SHP77 (cell line): ENCODE measurements at regions not wholly inside any gene's neighbourhood (a gene's known extent, or its start where the extent isn't known, plus 50 kb on each side); places are given as distances from the start of the nearest gene placed in this dataset.
A peak's percentile ranks its signal among the peaks of the same experiment; 100 is the strongest.

Source experiments
- DNase-seq, 2 experiments: peaks; one replicate each; lab custom pipeline; 2025; lab: John Stamatoyannopoulos, UW

- no peak for DNase-seq
Observed at GRCh38 chr12:24759155-24759554, 189.7 kb downstream of the BCAT1 start.

DNA sequence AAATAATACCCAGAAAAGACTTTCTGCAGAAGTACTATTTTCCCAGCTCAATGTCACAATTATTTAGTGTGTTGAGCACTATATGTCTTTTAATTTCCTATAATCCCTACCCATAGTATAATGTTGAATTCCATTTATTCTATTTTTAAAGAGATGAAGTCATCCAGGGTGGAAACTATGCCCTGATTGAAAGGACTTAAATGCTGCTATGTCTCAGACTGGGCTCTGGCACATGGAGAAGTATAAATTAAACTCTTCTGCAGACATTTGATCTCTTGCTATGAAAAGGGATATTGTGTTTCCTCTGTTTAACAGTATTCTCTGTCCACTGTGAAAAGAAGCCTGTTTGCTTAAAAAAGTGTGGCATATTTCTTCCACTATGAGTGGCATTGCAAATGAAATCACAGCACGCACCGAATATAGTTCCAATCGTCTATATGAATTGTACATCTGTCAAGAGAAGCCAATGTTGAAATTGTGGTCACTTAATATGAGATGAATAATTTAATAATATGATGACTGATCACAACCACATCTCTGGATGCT, 192.3 kb downstream of the BCAT1 start:
- no peak for DNase-seq

DNA sequence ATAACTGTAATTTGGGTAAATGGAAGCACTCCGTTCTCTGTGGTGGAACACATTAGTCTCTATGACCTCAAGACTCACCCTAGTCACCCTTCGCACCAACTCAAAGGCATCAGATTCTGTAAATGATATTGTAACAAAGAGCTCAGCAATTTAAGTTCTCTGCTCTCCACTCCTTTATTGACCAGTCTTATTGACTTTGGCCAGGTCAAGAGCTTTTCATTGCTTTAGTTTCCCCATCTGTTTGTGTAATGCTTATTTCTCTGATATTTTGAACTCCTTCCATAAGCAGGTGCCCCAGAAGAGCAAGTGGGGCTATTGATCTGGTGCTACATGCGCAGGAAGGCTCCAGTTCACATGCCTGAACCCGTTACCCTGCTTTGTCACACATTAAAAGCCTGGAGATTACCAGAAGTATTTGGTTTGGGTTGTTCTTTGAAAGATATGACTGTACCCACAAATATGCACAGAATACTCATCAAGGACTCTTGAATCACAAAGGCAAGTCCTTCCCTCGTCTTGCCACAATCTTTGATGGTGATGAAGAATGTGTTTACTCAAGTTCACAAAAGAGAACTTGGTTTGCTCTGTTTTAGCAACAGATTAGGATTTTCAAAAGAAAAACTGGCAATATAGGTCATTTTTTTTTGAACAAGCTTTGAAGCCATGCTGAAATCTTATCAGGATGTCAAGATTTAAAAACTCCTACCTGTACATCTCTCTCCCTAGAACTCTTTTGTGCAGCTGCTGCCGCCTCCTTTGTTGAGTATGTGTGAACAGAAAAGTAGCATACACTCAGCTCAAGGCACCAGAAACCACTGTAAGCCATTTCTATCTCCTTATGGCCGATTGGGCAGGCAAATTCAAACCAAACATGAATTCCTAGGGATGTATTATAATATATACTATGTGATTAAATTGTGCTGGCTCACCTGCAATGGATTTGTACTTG, 193.9 kb downstream of the BCAT1 start:
- no peak for DNase-seq

GRCh38 chr12:24752763-24753462, 196.0 kb downstream of the BCAT1 start:
- DNase-seq: no peak

DNA sequence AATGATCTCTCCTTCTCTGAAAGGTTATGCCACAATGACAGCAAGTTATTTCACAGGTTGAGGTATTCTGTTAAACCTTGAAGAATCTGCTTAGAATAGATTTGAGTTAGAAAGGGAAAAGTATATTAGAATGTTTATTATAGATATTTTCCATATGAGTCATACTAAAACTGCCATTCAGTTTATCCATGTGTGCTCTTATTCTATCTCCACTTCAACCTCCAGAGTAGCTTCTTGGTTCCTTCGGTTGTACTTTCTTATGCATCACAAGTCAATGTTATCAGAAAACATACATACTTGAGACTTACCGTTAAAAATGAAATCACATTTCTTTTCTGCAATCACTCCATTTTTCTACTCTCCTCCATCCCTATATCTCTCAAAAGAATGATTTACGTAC, 197.7 kb downstream of the BCAT1 start:
- no peak for DNase-seq

DNA sequence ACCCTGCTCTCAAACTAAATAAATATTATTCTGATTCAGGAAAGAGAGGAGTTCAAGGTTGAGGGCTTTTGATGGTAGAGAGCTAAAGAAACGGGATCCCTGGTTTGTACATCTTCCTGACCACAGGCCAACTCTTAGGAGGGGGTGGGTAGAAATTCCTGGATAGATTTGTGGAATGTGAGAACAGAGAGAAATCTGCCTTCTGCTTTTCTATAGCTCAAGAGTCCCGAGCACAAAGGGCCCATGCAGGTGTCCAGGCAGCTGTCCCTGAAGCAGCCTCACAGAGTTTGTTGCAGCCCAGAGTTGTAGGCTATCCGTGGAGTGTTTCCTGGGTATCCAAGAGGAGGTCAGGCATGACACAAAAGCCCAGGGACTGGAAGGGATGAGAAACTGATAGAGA, 198.6 kb downstream of the BCAT1 start:
- no peak for DNase-seq

- DNase-seq: no peak
Observed at GRCh38 chr12:24749171-24749570, 199.7 kb downstream of the BCAT1 start.

- no peak for DNase-seq
Observed at GRCh38 chr12:24748326-24748725, 200.6 kb downstream of the BCAT1 start.

DNA sequence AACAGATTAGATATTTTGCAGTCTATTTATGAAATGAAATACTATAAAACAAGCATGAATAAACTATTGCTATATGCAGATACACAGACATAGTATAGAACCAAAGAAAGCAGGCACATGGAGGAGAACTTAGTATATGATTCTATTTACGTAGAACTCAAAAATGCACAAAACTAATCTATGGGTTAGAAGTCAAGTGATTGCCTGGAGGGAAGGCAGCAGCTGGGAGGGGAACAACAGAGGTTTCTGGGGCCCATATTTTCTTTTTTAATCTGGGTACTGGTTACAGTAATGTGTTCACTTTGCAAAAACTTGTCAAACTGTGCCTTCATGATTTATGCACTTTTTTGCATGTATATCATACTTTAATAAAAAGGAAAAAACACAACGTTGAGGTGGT, 202.0 kb downstream of the BCAT1 start:
- DNase-seq: no peak

GRCh38 chr12:24746006-24746671, 202.8 kb downstream of the BCAT1 start:
- DNase-seq: no peak

DNA sequence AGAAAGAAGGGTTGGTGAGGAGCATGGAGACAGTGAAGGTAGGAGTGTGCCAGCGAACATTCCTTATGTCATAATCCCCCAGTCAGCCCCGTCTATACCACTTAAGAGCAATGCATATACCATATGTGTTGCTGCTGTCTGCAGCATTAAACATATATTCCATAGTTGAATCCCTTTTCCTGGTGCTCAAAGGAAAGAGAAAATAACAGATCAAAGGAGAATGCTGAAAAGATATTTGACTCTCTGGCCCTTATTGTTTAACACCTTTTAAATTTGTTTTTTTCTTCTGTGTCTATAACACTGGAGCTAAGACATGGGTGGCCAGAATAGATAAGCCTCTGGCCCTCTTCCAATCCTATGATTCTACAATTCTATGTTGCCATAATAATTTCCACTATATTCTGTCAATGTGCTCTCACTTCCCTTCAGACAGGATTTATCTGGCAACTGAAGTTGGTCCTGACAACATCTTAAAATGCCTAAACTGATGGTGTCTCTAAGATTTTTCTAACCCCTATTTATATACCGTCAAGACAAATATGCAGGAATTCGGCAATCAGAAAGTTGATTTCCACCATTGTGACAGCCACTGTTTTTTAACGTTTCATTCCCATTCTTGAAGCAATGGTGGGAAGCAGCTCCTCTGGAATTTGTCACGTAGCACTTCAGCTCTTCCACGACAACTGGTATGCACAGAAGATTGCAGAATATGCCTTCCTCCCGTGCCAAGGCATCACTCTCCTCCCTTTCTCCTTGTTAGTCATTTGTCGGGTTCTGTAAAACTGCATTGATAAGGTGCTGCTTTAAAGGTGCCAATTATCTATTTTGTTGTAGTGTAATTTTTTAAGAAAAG, 204.7 kb downstream of the BCAT1 start:
- DNase-seq: no peak

GRCh38 chr12:24742378-24742777, 206.5 kb downstream of the BCAT1 start:
- no peak for DNase-seq

- no peak for DNase-seq
Observed at GRCh38 chr12:24741216-24741615, 207.7 kb downstream of the BCAT1 start.

DNA sequence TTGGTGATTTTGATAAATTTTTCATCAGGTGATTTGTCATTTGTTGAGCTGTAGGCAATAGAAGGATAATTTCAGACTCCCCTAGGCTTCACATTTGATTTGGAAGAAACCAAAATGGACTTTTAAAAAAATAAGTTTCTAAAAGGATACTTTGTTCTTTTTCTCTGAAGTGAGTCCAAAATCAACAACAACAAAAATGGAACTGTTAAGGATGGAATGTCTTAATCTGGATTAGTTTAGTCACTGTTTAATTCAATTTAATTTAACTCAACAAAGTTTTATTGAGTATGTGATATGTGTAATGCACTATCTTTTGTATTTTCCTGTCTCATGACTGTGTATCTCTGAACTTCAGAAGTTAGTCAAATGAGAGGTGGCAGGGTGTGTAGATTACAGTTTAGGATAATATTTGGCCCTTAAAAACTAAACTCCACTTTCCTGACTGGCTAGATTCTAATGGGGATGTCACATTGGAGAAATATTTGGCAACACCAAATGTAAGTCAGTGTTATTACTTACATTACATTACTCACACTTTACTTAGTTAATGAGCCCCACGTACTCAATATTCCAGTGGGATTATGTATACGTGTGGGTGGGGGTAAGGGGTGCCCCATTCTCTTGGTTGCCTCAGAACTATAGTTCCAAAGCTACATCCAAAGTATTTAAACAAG, 209.7 kb downstream of the BCAT1 start:
- DNase-seq: no peak

GRCh38 chr12:24738441-24738840, 210.5 kb downstream of the BCAT1 start:
- no peak for DNase-seq

DNA sequence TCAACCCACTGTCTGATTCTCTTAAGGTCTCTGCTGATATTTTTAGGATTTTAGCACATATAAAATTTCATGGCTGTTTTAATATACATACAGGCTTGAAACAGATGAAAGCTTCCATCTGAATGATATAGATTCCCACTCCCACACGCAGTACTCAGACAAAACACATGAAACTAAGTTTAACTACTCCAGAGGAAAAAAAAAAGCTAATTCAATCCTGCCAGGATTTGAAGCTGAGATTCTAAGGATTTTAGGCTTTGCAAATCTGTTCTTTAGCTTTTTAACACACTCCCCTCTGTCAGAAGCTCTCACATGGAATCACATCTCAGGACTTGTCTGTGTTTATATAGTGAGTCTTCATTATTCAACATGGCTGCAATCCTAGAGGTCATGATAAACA, 217.3 kb downstream of the BCAT1 start:
- no peak for DNase-seq

- no peak for DNase-seq
Observed at GRCh38 chr12:24730489-24730896, 218.4 kb downstream of the BCAT1 start.

DNA sequence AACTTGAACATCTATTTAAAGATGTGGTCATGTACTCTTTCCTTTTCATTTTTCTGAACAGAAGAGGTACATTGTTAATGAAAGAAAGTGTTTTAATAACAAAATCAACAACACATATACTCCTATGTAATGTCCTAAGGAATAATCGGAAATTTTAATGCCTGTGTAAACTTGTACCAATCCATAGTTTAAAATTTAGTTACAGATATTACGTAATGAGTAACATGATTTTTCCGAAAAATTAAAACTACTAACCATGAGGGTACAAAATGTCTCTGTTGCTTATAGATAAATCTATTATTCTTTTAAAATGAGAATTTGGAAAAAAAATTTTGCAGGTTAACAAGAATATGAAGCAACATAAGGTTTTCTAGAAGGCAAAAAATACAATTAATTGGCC, 220.1 kb downstream of the BCAT1 start:
- no peak for DNase-seq

GRCh38 chr12:24728366-24728765, 220.5 kb downstream of the BCAT1 start:
- peak in 1 of 2 experiments; percentile 1 for DNase-seq

- DNase-seq: no peak
Observed at GRCh38 chr12:24725616-24726015, 223.3 kb downstream of the BCAT1 start.

DNA sequence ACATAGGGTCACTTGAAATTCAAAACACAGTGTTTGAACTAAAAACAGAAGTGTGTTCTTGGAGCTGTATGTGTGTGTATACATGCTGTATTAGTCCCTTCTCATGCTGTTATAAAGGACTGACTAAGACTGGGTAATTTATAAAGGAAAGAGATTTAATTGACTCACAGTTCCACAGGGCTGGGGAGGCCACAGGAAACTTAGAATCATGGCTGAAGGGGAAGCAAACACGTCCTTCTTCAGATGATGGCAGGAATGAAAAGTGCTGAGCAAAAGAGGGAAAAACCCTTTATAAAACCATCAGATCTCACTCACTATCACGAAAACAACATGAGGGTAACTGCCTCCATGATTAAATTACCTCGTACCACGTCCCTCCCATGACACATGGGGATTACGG, 224.1 kb downstream of the BCAT1 start:
- no peak for DNase-seq
